ENCODE measurements at regions not wholly inside any gene's neighbourhood (a gene's known extent, or its start where the extent isn't known, plus 50 kb on each side); places are given as distances from the start of the nearest gene placed in this dataset.
"Not testable (repeated sequence)": the region's sequence is repeated elsewhere in the genome, so short reads cannot be mapped to it uniquely, and the experiment has no call there.

GRCh38 chr4:125262502-125262901, 52.3 kb upstream of the FAT4 start:
- no peak for DNase-seq

- no peak for DNase-seq
Observed at GRCh38 chr4:125262079-125262478, 52.7 kb upstream of the FAT4 start.

DNA sequence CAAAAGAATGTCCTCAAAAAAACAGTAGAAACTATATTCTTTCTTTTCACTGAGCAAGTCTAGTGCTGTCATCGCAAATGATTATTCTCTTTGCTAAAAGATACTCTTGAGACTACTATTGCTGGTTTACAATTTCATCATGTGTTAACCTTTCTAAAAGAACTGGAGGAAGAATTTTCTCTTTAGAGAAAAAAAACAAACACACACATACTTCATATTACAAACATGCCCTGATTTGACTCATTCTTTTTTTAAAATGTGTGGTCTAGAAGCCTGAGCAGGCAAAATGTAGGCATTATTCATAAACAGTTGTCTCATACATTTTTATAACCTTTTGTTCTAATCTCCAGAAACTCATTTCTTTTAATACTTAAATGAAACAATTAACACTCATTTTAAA, 60.6 kb upstream of the FAT4 start:
- DNase-seq: no peak

- no peak for DNase-seq
Observed at GRCh38 chr4:125244848-125245450, 69.8 kb upstream of the FAT4 start.

GRCh38 chr4:125243789-125244397, 70.9 kb upstream of the FAT4 start:
- DNase-seq: no peak

GRCh38 chr4:125235971-125236370, 78.8 kb upstream of the FAT4 start:
- DNase-seq: no peak

DNA sequence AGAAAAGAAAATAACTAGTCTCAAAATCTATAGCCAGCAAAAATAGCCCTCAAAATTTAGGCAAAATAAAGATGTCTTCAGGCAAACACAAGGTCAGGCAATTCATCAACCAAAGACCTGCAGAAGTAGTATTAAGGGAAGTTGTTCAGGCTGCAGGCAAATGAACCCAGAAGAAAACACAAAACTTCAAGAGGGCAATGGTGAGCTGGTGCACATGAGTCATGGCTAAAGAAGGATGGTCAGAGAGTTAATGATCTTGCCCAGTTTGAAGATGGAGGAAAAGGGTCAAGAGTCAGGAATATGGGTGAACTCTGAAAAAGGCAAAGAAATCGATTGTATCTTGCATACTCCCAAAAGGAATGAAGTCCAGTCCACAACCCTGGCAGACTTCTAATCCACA, 83.1 kb upstream of the FAT4 start:
- no peak for DNase-seq

GRCh38 chr4:125229596-125230058, 85.1 kb upstream of the FAT4 start:
- no peak for DNase-seq

DNA sequence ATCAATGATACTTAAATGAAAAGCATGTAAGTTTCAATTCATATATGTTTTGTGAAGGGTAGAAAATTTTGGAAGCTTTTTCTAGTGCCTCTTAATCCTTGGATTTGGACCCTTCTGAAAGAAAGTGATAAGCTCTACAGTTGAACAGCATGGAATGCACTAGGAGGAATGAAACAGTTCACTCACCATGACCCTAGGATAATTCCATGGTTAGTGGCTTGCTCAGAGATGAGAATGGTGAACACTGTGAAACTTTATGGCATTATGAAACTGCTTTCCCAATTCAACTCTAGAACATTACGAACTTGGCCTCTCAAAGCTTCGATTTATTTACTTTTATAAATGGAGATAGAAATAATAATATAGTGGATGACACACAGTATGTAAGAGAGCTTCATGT, 88.9 kb upstream of the FAT4 start:
- DNase-seq: no peak

- DNase-seq: no peak
Observed at GRCh38 chr4:125200556-125200955, 114.2 kb upstream of the FAT4 start.

GRCh38 chr4:125198916-125199315, 115.8 kb upstream of the FAT4 start:
- no peak for DNase-seq

GRCh38 chr4:125191874-125192459, 122.8 kb upstream of the FAT4 start:
- not testable (repeated sequence) for DNase-seq

DNA sequence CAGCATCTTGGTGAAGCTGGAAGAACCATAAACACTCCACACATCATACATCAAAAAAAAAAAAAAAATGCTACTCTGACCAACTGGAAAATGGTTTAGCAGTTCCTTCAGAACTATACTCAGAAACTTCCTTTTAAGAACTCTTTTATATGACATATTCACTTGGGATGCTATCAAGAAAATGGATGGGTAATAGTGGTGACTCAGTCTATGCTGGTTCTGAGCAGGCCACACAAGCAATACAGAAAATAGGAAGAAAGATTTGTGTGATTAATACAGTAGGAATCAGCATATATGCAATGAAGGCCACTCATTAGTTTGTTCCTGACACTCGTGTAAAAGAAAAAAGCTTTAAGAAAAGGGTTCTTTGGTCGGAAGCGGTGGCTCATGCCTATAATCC, 123.5 kb upstream of the FAT4 start:
- DNase-seq: no peak

DNA sequence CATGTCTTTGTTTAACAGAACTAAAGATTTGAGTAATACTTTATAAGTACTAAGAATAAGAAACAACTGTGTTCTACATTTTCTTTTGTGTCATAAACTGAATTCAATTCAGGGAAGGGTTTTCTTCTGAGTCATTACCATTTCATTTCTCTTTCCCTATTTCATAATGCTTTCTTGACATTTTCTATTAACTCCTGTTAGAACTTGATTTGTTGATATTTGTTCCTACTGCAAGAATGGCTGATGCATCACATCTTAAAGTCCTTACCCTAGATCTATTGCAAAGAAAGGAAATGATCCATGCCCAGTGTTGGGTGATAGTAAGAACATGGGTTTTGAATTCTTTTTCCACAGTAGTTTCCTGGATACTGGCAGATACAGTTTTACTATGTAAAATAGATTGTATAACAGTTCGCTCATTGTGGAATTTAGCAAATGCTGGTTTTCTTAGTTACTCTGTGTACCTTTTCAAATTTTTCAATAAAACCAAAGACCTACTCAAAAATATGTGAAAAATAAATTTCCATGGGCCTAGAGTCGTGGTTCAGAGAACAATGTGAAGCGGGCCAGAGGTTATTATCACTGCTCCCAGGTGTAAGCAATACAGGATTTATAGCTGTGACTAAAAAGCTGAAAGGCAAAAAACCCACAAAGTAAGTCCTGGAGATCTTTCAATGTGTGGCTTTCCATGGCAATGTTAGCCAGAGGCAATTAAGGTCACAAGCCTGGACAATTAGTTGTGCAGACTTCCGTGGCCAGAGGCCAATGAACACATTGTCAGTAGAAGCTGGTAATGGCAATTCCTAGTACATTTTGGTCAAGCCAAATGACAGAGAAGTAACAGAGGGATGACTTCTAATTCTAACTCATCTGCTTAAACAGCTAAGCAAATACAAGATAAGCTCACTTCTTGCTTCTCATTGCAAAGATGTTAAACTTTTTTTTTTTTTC, 127.3 kb upstream of the FAT4 start:
- DNase-seq: no peak

GRCh38 chr4:125184116-125184515, 130.6 kb upstream of the FAT4 start:
- no peak for DNase-seq

- no peak for DNase-seq
Observed at GRCh38 chr4:125181804-125182203, 133.0 kb upstream of the FAT4 start.

- DNase-seq: no peak
Observed at GRCh38 chr4:125179727-125180126, 135.0 kb upstream of the FAT4 start.

- no peak for DNase-seq
Observed at GRCh38 chr4:125169192-125169591, 145.6 kb upstream of the FAT4 start.

DNA sequence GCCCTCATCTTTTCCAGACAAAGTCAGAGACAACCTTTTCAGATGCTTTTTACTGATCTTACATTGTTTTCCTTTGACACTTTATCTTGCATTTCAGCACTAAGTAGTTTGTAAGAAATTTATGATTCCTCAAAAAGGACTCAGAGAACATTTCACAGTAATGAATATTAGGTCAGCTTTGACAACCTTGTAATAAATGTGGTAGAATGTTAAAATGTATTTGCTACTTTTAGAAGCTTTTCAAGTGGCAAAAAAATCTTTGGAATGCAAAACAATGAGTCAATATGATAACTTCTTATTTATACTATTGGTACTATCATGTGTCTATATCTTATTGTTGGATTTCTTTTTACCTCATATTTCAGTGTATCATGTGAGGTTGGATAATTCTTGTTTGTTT, 146.2 kb upstream of the FAT4 start:
- DNase-seq: no peak

DNA sequence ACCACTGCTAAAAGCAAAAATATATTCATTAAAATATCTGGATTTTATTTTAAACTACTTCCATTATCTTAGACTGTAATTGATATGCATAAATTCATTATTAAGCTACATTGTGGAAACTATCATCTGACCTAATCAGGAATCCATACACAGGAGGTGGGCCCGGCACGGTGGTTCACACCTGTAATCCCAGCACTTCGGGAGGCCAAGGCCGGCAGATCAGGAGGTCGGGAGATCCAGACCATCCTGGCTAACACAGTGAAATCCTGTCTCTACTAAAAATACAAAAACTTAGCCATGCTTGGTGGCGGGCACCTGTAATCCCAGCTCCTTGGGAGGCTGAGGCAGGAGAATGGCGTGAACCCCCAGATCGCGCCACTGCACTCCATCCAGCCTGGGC, 148.7 kb upstream of the FAT4 start:
- not testable (repeated sequence) for DNase-seq

GRCh38 chr4:125159001-125159400, 155.8 kb upstream of the FAT4 start:
- no peak for DNase-seq

DNA sequence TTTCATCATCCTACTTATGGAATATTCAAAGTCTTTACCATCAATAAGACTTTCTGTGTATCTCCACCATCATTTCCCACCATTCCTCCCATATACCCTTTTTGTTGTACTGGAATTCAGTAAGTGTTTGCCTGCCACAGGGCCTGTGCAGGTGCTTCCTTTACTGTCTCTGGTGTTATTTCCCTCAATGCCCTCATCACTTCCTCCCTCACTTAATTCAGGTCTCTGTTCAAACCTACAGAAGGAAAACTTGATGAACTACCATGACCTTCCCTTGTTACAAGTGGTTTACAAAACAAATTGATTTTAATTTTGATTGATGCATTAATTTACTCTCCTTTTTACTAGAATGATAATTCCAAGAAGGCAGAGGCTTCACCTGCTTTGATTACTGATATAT, 159.5 kb upstream of the FAT4 start:
- DNase-seq: no peak

DNA sequence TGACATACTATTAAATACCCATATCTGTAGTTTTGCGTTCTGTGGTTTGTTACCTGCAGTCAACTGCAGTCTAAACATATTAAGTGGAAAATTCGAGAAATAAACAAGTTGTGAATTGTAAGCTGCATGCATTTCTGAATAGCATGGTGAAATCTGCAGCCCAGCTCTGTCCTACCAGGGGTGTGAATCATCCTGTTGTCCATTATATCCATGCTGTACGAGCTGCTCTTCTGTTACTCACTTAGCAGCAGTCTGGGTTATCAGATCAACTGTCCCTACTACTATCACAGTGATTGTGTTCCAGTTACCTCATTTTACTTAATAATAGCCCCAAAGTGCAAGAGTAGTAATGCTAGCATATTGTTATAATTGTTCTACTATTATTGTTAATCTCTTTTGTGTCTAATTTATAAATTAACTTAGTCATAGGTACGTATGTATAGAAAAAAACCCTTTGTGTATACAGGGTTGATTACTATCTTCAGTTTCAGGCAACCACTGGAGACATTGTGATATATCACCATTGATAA, 173.7 kb upstream of the FAT4 start:
- DNase-seq: no peak

Data from NCI-H2227 treated with DMSO at 0.1 percent for 48 hours (cell line).